HG03342 (cell line): ENCODE measurements at regions not wholly inside any gene's neighbourhood (a gene's known extent, or its start where the extent isn't known, plus 50 kb on each side); places are given as distances from the start of the nearest gene placed in this dataset.
"Not testable (repeated sequence)": the region's sequence is repeated elsewhere in the genome, so short reads cannot be mapped to it uniquely, and the experiment has no call there.

ENCODE experiments used
- ATAC-seq: cut with Tn5 transposase; IDR thresholded peaks from one replicate; pipeline ENCODE4 v1.9.1; 2021; ENCODE audit warnings: mild to moderate bottlenecking, moderate library complexity; ENCODE audit not compliant: unreplicated experiment

DNA sequence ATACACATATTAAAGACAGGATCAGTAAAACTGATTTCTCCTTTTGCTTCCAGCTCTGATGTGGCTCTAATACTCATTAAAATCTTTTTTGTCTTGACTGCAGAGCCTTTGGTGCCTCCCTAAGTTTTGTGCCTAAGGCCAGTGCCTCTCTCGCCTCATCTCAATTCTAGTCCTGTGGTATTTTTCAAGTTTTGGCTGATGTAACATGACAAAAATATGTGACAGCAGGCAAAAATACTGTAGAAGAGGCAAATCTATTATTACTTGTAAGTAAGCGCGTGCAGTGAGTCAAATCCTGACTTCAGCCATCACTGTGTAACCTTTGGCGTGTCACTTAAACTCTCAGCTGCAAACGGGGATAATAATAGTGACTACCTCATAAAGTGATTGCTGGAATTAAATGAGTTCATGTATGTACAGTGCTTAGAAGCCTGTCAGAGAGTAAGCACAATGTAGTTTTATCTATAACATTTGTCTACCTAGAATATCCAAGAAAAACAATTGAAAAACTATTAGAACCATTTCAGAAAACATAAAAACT is 74.0 kb downstream of the MAB21L3 start:
- ATAC-seq = no peak

DNA sequence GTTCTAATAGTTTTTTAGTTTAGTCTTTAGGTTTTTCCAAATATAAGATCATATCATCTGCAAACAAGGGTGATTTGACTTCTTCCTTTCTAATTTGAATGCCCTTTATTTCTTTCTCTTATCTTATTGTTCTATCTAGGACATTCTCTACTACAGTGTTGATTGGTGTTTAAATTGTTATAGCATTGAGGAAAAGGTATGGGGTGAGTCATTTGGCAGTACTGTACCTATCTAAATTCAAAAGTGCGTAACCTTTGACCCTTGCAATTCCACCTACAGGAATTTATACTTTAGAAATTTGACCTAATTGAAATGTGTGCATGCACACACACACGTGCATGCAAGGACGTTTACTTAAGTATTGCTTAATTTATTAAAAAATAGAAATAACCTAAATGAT is 78.3 kb downstream of the MAB21L3 start:
- no peak for ATAC-seq

DNA sequence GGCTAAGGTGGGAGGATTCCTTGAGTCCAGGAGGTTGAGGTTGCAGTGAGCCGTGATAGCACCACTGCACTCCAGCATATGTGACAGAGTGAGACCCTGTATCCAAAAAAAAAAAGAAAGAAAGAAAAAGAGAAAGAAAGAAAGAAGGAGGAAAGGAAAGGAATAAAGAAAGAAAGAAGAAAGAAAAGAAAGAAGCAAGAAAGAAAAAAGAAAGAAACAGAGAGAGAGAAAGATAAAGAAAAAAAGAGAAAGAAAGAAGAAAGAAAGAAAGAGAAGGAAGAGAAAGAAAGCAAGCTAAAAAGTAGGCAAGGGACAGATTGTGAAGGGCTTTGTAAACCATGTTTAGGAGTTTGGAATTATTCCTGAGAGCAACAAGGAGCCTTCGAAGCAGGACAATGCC is 80.1 kb downstream of the MAB21L3 start:
- ATAC-seq = no peak

DNA sequence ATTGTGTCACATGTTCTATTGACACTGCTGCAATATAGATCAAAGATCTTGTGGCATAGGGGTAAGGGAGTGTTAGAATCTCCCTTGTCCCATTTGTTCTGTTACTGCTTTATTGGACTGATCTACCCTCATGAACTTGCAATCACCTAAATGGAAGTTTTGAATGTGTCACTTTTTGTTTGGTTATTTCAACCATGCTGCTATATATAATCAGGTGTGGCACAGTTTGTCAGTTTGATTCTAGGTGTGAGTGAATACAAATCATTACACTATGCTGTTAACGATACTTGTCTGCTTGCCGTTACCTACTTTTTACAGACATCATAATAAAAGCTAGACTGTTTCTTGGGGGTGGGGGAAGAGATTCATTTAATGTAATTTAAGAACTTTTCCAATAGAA is 82.6 kb downstream of the MAB21L3 start:
- ATAC-seq = no peak

DNA sequence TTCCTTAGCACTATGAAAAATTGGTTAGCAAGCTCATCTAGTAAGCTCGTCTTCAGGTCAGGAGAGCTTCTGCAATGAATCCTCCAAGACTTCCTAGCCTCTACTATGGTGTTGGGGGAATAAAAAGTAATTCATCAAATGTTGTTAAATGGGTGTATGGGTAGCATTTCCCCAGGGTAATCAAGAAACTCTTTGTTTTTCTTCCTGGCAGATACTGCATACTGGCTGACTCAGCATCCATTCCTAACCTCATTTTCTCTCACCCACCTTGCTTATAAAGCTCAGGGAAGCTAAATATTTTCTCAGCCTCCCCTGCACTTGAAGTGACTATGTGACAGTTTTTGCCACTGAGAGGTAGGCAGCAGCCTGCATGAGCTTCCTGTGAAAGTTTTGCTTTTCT is 83.4 kb downstream of the MAB21L3 start:
- ATAC-seq = no peak

DNA sequence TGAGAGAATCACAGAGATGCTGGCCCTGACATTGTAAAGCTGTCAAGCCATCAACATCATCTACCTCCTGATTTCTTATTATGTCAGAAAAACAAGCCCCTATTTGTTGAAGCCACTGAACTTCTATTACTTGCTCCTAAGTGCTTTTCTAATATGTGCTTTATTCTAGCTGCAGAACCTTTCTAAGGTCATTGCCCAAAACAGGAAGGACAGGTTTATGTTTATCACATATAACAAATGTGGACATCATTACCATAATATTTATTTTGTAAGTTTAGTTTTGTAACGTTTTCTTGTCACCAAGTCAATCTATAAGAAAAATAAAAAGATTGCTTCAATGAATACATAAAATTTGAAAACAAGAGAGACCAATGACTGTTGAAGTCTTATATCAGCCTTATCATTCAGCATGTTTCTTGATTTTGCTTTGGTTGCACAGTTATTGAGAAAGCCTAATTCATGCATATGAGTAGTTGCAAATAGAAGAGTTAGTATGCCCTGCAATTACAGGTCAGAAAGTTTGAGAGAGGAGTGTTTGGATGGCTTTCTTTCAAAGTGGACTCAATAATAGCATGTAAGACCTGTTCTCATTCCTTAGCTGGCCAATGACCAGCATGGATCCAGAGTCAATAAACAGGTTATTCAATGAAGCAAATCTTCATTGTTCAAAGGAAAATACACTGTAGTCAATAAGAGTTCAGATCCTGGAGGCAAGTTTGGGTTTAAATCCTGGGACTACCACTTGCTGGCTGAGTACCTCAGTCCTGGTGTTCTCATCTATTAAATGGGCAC is 84.1 kb downstream of the MAB21L3 start:
- ATAC-seq = no peak

DNA sequence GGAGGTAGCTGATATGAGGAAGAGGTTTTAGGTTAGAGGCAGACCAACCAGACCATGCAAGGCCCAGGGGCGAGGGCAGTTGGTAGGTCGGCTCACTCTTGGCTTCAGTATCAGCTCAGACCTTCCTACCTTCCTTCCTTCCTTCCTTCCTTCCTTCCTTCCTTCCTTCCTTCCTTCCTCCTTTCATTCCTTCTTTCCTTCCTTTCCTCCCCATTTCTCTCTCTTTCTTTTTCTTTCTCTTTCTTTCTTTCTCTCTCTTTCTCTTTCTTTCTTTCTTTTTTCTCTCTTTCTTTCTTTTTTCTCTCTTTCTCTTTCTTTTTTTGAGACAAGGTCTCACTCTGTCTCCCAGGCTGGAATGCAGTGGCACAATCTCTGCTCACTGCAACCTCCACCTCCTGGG is 89.1 kb downstream of the MAB21L3 start:
- not testable (repeated sequence) for ATAC-seq

DNA sequence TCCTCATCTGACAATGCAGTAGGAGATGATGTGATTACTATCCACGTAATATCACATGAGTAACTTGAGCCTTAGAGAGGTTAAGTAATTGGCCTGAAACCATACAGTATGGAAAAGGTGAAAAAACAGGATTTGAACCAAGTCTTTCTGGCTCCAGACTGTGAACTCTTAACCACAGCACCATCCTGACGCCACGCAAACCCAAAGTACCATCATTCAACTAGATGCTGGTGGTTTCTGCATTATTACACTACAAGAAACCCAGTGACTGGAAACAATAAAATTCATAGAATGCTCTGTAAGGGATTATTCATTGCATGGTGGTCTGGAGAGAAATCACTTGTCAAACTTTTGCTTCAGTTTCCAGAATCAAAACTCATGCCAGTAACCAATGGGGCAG is 90.7 kb downstream of the MAB21L3 start:
- ATAC-seq = no peak

DNA sequence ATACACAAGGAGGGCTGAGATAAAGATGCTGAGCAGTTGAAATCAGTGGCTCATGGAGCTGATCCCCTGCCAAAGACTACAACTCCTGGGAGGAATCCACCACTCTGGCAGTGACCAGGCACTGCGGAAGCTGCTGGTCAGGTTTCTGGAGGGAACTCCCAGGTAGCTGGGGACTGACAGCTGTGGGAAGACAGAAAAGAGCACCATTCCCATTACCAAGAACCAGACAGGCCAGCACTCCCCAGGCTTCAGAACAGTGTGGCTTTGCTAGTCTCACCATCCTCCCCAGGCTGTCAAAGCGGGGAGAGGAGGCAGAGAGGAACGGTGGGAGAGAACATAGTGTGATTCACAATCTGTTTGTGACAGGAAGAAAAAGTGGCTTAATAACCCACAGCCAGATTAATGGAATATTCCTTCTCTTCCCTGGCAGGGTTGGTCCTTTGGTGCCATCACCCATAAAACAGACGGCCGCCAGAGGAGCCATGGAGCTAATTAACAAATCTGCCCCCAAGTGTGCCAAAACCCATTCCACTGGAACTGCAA is 92.1 kb downstream of the MAB21L3 start:
- no peak for ATAC-seq

DNA sequence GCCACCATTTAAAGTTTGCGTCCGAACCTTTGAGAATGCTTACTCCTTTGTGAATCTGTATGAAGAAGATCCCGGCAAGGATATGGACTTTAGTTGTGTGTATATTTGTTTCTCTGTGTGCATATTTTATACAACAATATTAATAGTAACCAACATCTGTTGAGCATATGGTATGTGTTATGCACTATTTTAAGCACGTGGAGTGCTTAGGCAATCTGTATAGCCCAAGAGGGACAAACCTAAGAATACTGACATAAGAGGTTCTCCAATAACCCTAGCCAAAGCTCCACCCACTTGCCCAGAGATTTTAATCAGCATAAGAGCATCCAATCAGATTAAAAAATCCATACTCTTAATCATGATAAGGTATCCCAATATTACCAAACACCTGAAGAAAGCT is 92.7 kb downstream of the MAB21L3 start:
- ATAC-seq = no peak

DNA sequence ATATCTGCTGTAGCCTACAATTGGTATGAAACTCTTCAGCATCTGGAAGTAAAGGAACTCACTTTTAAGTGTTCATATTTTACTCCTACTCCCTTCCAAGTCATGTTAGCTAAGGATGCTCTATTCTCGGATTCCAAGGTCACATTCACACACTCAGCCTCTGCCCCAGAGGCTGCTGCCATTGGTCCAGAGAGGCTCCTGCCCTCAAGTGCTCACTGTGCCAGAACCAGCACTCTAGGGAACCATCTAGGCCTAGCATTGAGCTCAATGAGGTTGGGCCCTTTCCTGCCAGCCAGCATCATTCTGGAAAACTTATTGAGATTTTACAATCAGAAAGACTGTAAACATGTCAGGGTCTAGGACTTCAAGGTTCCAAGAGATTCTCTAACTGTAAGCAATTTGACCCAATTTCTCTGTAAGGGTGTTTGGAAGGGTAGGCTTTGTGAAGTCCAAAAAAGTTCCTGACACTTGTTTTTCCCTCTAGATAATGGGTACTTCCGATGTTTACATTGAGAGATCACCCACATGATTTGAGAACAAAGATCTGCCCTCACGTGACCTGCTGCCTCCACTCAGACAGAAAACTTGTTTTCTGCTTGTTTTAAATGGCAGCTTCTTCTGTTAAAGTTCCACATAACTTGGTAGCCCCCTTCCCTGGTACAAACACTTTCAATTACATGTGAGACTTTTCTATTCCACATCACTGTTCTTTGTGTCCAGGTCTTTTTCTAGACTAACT is 94.9 kb downstream of the MAB21L3 start:
- no peak for ATAC-seq

DNA sequence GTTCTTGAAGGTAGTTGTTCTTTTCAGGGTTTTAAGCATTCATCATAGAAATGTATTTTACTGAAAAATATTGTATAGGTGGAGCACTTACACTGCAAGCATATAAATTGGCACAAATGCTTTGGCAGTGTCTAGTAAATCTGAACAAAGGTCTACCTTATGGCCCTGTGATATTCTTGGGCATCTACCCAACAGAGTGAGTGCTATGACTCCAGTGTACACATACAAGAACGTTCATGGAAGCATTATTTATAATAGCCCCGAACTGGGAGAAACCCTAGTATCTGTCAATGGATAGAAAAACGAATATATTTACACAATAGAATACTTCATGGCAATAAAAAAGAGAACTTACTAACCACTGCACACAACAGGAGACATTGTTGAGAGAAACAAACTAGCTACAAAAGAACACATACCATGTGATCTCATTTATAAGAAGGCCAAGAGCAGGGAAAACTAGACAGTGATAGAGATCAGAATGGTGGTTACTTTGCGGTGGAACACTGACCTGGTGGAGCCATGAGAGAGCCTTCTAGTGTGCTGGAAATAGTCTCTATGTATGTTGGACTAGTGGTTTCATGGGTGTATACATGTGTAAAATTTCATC is 96.0 kb downstream of the MAB21L3 start:
- no peak for ATAC-seq

DNA sequence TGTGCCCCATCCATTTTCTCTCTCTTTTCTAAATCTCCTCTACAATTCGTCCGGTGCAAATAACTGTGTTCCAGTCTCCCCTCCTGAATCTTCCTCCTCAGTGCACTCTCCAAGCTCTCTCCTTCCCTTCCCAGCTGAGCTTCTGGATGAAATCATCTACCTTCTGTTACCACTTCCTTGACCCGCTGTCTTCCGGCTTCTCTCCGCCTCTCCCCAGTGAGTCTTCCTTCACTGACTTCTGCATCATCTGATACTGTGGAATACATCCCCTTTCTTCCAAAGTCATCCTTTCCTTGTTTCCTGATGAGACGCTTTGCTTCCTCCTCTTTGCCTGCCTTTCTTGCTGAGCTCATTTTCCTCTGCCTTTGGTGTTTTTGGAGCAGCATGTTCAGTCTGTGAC is 96.9 kb downstream of the MAB21L3 start:
- ATAC-seq = no peak

DNA sequence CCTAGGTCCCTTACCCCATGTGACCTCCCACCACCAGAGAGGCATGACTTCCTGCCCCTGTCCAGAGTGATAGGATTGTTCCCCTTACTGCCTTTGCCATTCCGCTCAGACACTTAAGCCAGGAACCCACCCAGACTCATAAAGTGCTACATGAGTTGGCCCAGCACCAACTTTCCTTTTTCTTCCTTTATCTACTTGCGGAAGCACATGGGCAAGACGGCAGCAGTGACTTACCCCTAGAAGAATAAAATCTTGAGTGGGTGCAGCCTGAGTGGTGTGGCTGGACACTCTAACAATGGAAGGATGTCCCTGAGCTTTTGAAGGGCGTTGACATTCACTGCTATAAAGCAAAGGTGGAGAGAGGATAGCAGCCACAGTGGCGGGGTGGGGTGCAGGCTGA is 100.1 kb downstream of the MAB21L3 start:
- ATAC-seq = no peak

DNA sequence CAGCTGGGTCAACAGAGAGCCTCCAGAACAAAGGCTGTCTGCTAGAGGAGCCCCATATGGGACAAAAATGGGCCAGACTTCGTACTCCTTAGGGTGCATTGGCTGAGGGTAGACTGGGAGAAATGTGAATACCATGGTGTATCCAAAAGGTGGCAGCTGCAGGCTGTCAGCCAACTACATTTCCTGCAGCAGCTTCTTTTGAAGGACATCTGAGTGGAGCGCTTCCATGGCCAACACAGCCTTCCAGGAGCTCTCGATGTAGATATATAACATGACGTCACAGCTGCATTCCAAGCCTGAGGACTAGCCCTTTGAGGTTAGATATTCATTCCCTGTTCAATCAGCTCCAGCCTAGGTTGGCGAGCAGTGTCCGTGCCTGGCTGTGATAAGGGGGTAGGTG is 107.7 kb downstream of the MAB21L3 start:
- ATAC-seq = no peak

DNA sequence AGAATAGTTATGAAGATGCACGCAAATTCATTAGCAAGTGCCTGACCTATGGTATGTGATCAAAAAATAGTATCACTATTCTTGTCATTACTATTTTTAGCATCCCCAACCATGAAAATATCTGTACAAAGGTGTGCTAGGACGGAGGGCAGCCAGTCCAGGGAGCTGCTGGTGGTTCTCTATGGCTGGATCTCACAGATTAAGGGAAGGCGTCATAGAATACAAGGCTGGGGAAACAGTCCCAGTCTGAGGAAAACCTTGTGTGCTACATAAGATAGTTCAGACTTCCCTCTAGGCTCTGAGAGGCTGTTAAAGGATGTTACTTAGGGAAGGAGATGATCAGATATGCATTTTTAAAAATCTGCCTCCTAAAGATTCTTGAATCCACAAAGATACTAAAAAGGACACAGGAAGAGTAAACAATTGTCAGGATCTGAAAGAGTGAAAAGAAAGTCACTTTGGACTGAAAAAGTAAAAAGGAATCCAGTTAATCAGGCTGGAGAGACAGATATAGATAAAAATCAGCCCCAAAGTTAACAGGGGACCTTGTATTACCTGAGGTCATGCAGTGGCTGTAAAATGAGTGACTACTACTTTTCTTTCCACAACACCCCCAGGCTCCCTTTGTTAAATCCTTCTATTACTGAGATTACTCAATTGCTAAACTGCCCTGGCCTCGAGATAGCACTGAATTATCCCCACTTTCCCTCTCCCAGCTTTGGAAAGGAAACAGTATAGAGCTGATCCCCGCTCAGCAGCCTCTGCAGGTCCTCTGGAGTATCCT is 108.6 kb downstream of the MAB21L3 start:
- ATAC-seq = no peak

DNA sequence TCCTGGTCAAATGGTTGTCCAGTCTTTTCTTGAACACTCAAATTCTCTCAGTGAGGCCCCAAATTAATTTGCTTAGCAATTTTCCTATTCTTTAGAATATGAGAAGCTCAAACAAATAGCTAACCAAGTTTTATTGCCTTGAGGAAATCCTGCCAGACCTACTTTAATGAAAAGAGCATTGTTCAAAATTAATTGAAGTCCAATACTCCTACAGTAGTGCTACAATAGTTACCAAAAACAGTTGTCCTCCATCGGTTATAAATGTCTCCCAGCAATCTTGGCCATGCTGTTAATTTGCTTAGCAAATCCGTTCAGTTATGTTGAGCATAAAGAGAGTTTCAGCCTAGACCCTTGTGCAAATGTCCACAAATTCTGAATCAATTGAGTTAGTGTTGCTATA is 112.9 kb downstream of the MAB21L3 start:
- no peak for ATAC-seq

DNA sequence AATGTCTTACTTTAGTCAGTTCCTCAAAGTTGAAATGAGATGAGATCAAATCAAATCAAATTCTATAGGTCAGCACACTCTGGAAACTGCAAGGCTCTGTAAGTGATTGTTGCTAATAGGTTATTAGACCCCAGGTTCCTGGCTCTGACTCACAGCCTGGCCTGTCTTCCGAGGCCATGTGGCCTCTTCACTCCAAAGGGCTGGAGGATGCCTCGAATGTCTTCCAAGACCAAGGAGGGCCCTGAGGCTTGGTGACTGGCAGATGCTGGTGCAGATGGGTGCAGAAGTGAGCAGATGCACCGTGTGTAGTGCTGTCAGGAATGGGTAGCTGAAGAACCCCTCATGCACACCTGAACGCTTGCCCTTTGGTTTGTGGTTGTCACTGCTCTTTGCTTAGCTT is 113.4 kb downstream of the MAB21L3 start:
- no peak for ATAC-seq

DNA sequence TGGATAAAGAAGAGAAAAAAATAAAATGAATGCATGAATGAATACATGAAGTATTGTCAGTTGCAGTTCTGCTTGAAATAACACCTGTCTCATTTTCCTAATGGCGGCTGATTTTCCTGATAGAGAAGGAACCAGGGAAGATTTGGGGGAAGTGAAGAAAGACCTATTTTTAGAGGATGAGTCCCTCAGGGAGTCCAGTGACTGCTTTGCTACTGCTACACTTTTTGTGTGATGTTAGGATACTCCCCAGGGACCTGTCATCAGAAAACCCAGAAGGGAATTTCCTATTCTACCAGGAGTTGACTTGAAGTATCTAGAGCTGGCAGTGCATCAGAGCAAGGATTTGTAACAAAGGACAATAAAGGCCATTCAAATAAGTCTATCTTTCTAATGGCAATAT is 114.8 kb downstream of the MAB21L3 start:
- no peak for ATAC-seq

DNA sequence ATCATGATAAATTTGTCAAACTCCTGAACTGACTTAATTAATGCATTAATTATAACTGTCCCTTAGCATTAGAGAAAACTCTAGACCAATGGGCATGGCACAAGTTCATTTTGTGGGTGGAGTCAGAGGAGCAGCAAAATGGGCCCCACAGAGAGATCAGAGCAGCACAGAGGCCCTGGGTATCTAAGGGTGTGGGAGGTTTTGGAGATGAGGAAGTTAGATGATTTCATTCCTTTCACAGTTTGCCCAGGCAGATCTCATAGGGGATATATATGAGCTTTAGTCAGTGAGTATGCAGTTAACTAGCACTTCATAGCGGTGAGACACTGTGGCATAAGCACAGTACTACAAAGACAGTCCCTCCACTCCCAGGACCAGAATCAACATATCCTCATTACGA is 117.3 kb downstream of the MAB21L3 start:
- ATAC-seq = no peak

DNA sequence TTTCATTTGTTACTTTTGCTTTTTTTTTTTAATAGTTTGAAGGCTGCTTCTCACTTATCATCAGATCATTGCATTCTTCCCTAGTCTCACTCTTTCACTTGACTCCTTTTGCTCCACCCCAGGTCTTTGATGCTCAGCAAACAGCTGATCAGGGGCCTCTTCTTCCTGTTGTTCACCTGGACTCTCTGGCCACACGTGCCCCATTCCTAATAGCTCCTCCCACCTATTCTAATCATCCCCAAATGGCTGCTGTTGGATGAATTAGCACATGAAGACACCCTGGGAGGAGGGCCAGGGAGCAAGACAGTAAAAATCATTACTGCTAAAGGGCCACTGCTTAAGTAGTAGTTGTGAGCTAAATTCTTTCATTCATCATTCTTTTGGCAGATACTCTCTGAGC is 119.5 kb downstream of the MAB21L3 start:
- no peak for ATAC-seq
